H1 (cell line): ENCODE measurements at regions not wholly inside any gene's neighbourhood (a gene's known extent, or its start where the extent isn't known, plus 50 kb on each side); places are given as distances from the start of the nearest gene placed in this dataset.

ENCODE experiments used
- EGR1 ChIP-seq: IDR thresholded peaks from 2 replicates; pipeline ENCODE4 v1.6.1; 2011; ENCODE audit warnings: low read depth, low read length, borderline replicate concordance
- RAD21 ChIP-seq, 2 experiments: IDR thresholded peaks in 1 of 2; conservative IDR thresholded peaks in 1 of 2; 2 replicates each; pipeline ENCODE4 v1.6.1; 2011; ENCODE audit warnings: low read depth in 2 of 2, low read length in 2 of 2, improper control_type of control experiment in 1 of 2, inconsistent platforms in 1 of 2, mild to moderate bottlenecking in 1 of 2, moderate library complexity in 1 of 2
- TF ChIP-seq, protein P1 (sequence below), 3 experiments: IDR thresholded peaks; 1 replicate in 2 of 3; 2 replicates in 1 of 3; pipeline versions ENCODE4 v1.5.1 to v1.6.1; 2011; ENCODE audit warnings: low read length in 3 of 3, mild to moderate bottlenecking in 3 of 3, inconsistent platforms in 2 of 3, low read depth in 1 of 3, moderate library complexity in 1 of 3; ENCODE audit not compliant: insufficient read depth in 1 of 3; ENCODE audit errors: control extremely low read depth in 1 of 3

DNA sequence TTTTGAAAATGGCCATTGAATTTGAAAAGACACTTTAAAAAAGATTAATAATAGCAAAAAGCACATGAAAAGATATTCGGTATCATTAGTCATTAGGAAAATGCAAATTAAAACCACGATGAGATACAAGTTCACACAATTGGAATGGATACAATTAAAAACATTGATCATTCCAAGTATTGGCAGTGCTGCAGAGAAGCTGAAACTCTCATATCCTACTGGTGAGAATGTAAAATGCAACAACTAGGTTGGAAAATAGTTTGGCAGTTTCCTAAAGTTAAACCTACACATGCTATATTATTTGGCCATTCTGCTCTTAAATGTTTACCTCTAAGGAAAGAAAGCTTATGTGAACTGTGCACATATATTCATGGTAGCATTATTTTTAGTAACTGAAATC, 838.7 kb upstream of the PRMT6 start:
- TF ChIP-seq EGR1 (no peak), RAD21 (IDR thresholded peaks at IDR 0.05 in 1 of 2, conservative IDR thresholded peaks at IDR 0.05 in 1 of 2; ENCODE audit: low read depth in 2 of 2, low read length in 2 of 2) (peak; percentile 12 to 24; a peak in 3 of 4 replicates)
- TF ChIP-seq, protein P1, sequence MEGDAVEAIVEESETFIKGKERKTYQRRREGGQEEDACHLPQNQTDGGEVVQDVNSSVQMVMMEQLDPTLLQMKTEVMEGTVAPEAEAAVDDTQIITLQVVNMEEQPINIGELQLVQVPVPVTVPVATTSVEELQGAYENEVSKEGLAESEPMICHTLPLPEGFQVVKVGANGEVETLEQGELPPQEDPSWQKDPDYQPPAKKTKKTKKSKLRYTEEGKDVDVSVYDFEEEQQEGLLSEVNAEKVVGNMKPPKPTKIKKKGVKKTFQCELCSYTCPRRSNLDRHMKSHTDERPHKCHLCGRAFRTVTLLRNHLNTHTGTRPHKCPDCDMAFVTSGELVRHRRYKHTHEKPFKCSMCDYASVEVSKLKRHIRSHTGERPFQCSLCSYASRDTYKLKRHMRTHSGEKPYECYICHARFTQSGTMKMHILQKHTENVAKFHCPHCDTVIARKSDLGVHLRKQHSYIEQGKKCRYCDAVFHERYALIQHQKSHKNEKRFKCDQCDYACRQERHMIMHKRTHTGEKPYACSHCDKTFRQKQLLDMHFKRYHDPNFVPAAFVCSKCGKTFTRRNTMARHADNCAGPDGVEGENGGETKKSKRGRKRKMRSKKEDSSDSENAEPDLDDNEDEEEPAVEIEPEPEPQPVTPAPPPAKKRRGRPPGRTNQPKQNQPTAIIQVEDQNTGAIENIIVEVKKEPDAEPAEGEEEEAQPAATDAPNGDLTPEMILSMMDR (IDR thresholded peaks at IDR 0.05; ENCODE audit: control extremely low read depth in 1 of 3, insufficient read depth in 1 of 3, low read depth in 1 of 3, low read length in 3 of 3) = peak in 1 of 3 experiments; percentile 44; a peak in 1 of 4 replicates
